Activated naive CD8-positive, alpha-beta T cell treated with anti-CD3 and anti-CD28 coated beads, Interleukin-2, amount 50 U/mL, for 24 hours (primary cell): ENCODE measurements at regions not wholly inside any gene's neighbourhood (a gene's known extent, or its start where the extent isn't known, plus 50 kb on each side); places are given as distances from the start of the nearest gene placed in this dataset.
"Not testable (repeated sequence)": the region's sequence is repeated elsewhere in the genome, so short reads cannot be mapped to it uniquely, and the experiment has no call there.

Source experiments
- ATAC-seq: fragments of 150-1000 bp; cut with Tn5 transposase; one replicate; pipeline ENCODE4 v1.10.0; 2021
- DNase-seq: peaks from one replicate; pipeline ENCODE4 v3.0.0; 2021
- H3K27ac Mint-ChIP-seq: one replicate; pipeline ENCODE4 v1.8.0; 2021; ENCODE audit warnings: mild to moderate bottlenecking, mixed read lengths
- H3K27me3 Mint-ChIP-seq: one replicate; pipeline ENCODE4 v1.8.0; 2021; ENCODE audit warnings: mixed read lengths
- H3K36me3 Mint-ChIP-seq: one replicate; pipeline ENCODE4 v1.8.0; 2021; ENCODE audit warnings: low read depth, mixed read lengths
- H3K4me1 Mint-ChIP-seq: one replicate; pipeline ENCODE4 v1.8.0; 2021; ENCODE audit warnings: mixed read lengths
- H3K4me3 Mint-ChIP-seq: one replicate; pipeline ENCODE4 v1.8.0; 2021; ENCODE audit warnings: mild to moderate bottlenecking, moderate library complexity, mixed read lengths
- H3K9me3 Mint-ChIP-seq: one replicate; pipeline ENCODE4 v1.8.0; 2021; ENCODE audit warnings: mixed read lengths

DNA sequence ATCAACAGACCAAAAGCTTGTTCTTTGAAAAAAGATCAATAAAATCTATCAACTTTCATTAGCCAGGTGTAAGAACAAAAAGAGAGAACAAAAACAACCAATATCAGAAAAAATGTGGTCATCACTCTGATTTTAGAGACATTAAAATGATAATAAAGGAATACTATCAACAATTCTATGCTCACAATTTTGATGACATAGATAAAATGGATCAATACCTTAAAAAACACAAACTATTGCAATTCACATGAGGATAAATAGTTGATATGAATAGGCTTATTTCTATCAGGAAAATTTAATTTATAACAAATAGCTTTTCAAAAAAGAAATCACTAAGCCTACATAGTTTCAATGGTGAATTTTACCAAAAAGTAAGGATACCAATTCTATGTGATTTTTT is 809.4 kb upstream of the EYS start:
- ATAC-seq = no peak
- H3K27ac Mint-ChIP-seq = no peak overlapping the region
- H3K4me3 Mint-ChIP-seq = no peak overlapping the region
- no peak for DNase-seq
- no peaks in the 10 kb centered on the region for H3K27me3 Mint-ChIP-seq
- H3K36me3 Mint-ChIP-seq = no peaks in the 10 kb centered on the region
- H3K9me3 Mint-ChIP-seq = peaks cover 5% of the 10 kb centered on the region
- no peaks in the 10 kb centered on the region for H3K4me1 Mint-ChIP-seq

DNA sequence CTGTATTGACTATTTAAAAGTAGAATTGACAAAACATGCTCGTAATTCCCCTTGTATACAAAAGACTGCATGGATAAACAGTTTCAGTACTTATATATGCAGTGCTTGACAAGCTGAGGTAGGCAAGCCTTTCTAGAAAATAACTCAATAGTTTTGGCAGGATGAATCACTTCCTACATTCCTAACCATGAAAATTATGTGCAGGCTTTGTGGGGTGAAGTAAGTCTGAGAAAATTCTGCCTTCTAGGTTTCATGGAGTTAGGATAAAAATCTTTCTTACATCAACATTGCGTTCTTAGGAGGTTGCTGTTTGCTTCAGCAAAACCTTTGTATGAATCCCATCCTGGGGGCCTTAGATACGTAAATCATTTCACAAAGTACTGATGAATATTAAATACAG is 801.4 kb upstream of the EYS start:
- Mint-ChIP-seq H3K36me3 (no peaks in the 10 kb centered on the region), H3K9me3 (peaks cover 12% of the 10 kb centered on the region), H3K4me3 (no peak overlapping the region), H3K27me3 (no peaks in the 10 kb centered on the region), H3K4me1 (no peaks in the 10 kb centered on the region), H3K27ac (no peak overlapping the region)
- no peak for DNase-seq
- ATAC-seq = no peak

GRCh38 chr6:66499851-66500250 is 792.8 kb upstream of the EYS start:
- Mint-ChIP-seq H3K9me3 (peaks cover 17% of the 10 kb centered on the region), H3K4me1 (no peaks in the 10 kb centered on the region), H3K36me3 (no peaks in the 10 kb centered on the region), H3K4me3 (no peak overlapping the region), H3K27me3 (no peaks in the 10 kb centered on the region), H3K27ac (no peak overlapping the region)
- DNase-seq (no peak), ATAC-seq (no peak)

DNA sequence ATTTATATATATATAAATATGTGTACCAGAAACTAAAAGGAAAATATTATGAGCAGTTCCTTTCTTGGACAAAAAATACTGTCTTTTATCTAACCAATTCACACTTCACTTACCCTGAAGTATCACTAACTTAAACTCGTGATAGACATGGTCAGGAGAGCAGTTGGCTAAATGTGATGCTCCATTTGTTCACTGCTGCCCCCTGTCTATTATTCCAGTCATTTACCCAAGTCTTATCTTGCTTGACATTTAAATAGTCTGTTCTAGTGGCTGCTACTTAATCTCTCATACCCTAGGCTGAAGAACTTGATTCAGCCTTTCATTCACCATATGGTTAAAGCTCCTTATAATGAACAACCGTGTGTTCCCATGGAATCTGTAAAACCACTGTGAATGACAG is 789.6 kb upstream of the EYS start:
- Mint-ChIP-seq H3K9me3 (peaks cover 18% of the 10 kb centered on the region), H3K27me3 (no peaks in the 10 kb centered on the region), H3K4me3 (no peak overlapping the region), H3K4me1 (no peaks in the 10 kb centered on the region), H3K36me3 (no peaks in the 10 kb centered on the region), H3K27ac (no peak overlapping the region)
- DNase-seq (no peak), ATAC-seq (no peak)

DNA sequence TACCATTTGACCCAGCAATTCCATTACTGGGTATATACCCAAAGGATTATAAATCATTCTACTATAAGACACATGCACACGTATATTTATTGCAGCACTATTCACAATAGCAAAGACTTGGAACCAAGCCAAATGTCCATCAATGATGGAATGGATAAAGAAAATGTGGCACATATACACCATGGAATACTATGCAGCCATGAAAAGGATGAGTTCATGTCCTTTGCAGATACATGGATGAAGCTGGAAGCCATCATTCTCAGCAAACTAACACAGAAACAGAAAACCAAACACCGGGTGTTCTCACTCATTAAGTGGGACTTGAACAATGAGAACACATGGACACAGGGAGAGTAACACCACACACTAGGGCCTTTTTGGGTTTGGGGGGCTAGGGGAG is 787.6 kb upstream of the EYS start:
- H3K9me3 Mint-ChIP-seq = peaks cover 15% of the 10 kb centered on the region
- not testable (repeated sequence) for H3K27ac Mint-ChIP-seq, H3K36me3 Mint-ChIP-seq, H3K4me1 Mint-ChIP-seq, H3K4me3 Mint-ChIP-seq, ATAC-seq, H3K27me3 Mint-ChIP-seq, DNase-seq

DNA sequence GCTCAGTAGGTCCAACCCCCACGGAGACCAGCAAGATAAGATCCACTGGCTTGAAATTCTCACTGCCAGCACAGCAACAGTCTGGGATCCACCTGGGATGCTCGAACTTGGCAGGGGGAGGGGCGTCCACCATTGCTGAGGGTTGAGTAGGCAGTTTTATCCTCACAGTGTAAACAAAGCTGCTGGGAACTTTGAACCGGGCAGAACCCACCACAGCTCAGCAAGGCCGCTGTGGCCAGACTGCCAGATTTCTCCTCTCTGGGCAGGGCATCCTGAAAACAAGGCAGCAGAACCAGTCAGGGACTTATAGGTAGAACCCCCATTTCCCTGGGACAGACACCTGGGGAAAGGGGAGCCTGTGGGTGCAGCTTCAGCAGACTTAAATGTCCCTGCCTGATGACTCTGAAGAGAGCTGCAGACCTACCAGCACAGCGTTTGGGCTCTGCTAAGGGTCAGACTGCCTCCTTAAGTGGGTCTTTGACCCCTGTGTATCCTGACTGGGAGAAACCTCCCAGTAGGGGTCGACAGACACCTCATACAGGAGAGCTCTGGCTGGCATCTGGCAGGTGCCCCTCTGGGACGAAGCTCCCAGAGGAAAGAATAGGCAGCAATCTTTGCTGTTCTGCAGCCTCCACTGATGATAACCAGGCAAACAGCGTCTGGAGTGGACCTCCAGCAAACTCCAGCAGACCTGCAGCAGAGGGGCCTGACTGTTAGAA is 782.4 kb upstream of the EYS start:
- DNase-seq = no peak
- Mint-ChIP-seq H3K27me3 (no peaks in the 10 kb centered on the region), H3K36me3 (no peaks in the 10 kb centered on the region), H3K4me3 (no peak overlapping the region), H3K27ac (no peak overlapping the region), H3K4me1 (no peaks in the 10 kb centered on the region), H3K9me3 (peaks cover 5% of the 10 kb centered on the region)
- no peak for ATAC-seq

- Mint-ChIP-seq H3K27ac (no peak overlapping the region), H3K4me3 (no peak overlapping the region), H3K36me3 (no peaks in the 10 kb centered on the region), H3K4me1 (no peaks in the 10 kb centered on the region), H3K27me3 (no peaks in the 10 kb centered on the region), H3K9me3 (no peaks in the 10 kb centered on the region)
- DNase-seq (no peak), ATAC-seq (no peak)
Observed at GRCh38 chr6:66481216-66481615, 774.2 kb upstream of the EYS start.

DNA sequence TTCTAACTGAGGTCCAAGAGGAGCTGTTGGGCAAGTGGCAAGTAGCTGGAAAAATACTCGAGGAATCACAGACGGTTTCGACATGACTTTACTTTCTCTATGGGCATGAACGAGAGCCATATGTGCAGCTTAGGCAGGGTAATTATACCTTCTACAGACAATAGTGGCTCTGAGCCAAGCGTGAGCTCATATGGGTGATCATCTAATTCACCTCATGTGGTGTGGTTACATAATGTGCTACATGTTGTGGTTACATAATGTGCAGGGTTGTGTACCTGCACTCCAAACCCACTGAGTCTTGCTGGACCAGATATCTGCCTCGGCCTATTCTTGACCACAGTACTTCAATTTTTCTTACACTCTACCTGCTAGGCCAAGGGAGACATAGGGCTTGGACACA is 771.7 kb upstream of the EYS start:
- no peak overlapping the region for H3K4me3 Mint-ChIP-seq
- ATAC-seq = no peak
- H3K27me3 Mint-ChIP-seq = no peaks in the 10 kb centered on the region
- no peak for DNase-seq
- no peak overlapping the region for H3K27ac Mint-ChIP-seq
- no peaks in the 10 kb centered on the region for H3K36me3 Mint-ChIP-seq
- no peaks in the 10 kb centered on the region for H3K4me1 Mint-ChIP-seq
- H3K9me3 Mint-ChIP-seq = peaks cover 4% of the 10 kb centered on the region

DNA sequence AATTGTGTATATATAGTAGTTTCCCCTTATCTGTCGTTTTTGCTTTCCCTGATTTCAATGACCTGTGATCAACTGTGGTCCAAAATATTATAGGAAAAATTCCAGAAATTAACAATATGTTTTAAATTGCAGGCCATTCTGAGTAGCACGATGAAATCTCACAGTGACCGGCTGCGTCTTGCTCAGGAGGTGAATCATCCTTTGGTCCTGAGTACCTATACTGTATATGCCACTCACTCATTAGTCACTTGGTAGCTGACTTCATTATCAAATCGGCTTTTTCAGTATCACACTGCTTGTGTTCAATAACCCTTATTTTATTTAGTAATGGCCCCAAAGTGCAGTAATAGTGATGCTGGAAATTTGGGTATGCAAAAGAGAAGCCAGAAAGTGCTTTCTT is 728.3 kb upstream of the EYS start:
- no peak for ATAC-seq
- Mint-ChIP-seq H3K27me3 (no peaks in the 10 kb centered on the region), H3K36me3 (no peaks in the 10 kb centered on the region), H3K27ac (no peak overlapping the region), H3K9me3 (peaks cover 6% of the 10 kb centered on the region), H3K4me3 (no peak overlapping the region), H3K4me1 (no peaks in the 10 kb centered on the region)
- DNase-seq = no peak

GRCh38 chr6:66429210-66429609 is 722.2 kb upstream of the EYS start:
- no peaks in the 10 kb centered on the region for H3K4me1 Mint-ChIP-seq
- H3K4me3 Mint-ChIP-seq = no peak overlapping the region
- H3K36me3 Mint-ChIP-seq = no peaks in the 10 kb centered on the region
- H3K27me3 Mint-ChIP-seq = no peaks in the 10 kb centered on the region
- no peak overlapping the region for H3K27ac Mint-ChIP-seq
- DNase-seq (no peak), ATAC-seq (no peak)
- H3K9me3 Mint-ChIP-seq = no peaks in the 10 kb centered on the region

DNA sequence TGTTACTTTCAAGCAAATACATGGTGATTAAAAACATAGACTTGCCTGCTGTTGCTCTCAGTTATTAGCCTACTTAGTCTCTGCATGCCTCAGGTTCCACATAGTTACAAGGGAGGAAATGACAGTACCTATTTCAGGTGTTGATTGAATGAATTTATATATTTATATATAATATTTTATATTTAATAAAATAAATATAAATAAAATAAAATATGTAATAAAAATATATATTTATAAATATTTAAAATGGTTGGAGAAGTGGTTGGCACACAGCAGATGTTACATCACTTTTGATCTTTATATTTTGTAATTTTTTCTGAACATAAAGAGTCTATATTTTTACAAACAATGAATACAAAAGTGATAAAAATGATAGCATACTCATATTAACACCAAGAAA is 716.0 kb upstream of the EYS start:
- H3K36me3 Mint-ChIP-seq = no peaks in the 10 kb centered on the region
- ATAC-seq (no peak), DNase-seq (no peak)
- no peak overlapping the region for H3K27ac Mint-ChIP-seq
- H3K9me3 Mint-ChIP-seq = no peaks in the 10 kb centered on the region
- no peaks in the 10 kb centered on the region for H3K4me1 Mint-ChIP-seq
- no peaks in the 10 kb centered on the region for H3K27me3 Mint-ChIP-seq
- H3K4me3 Mint-ChIP-seq = no peak overlapping the region

GRCh38 chr6:66421570-66421969 is 714.5 kb upstream of the EYS start:
- H3K9me3 Mint-ChIP-seq = no peaks in the 10 kb centered on the region

DNA sequence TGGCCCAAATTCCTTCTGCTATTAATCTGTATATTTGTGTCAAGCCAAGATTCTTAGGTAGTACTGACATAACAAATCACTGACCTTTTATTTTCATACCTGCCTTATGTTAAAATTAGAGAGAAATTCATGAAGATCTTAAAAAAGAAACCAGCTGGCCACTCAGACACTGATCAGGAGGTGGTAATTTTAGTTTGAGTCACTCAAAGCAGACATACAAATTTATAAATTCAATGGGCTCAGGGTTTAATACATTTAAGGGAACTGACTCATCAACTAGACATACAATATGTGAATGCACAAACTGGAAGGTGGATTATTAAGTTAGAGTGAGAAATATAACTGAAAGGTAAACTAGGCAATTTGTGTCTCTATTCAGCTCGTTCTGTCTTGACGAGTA is 711.9 kb upstream of the EYS start:
- Mint-ChIP-seq H3K9me3 (no peaks in the 10 kb centered on the region), H3K4me3 (no peak overlapping the region), H3K27ac (no peak overlapping the region), H3K4me1 (no peaks in the 10 kb centered on the region), H3K27me3 (no peaks in the 10 kb centered on the region), H3K36me3 (no peaks in the 10 kb centered on the region)
- no peak for DNase-seq
- ATAC-seq = no peak

More at GRCh38 chr6:66421570-66421969, 714.5 kb upstream of the EYS start:
- Mint-ChIP-seq H3K4me3 (no peak overlapping the region), H3K4me1 (no peaks in the 10 kb centered on the region), H3K27ac (no peak overlapping the region), H3K27me3 (no peaks in the 10 kb centered on the region), H3K36me3 (no peaks in the 10 kb centered on the region)
- ATAC-seq = no peak
- no peak for DNase-seq

GRCh38 chr6:66403966-66404365 is 696.9 kb upstream of the EYS start:
- DNase-seq (no peak), ATAC-seq (no peak)
- H3K36me3 Mint-ChIP-seq = no peaks in the 10 kb centered on the region
- no peak overlapping the region for H3K27ac Mint-ChIP-seq
- no peak overlapping the region for H3K4me3 Mint-ChIP-seq
- no peaks in the 10 kb centered on the region for H3K27me3 Mint-ChIP-seq
- H3K9me3 Mint-ChIP-seq = no peaks in the 10 kb centered on the region
- no peaks in the 10 kb centered on the region for H3K4me1 Mint-ChIP-seq

- no peak for ATAC-seq
- Mint-ChIP-seq H3K9me3 (no peaks in the 10 kb centered on the region), H3K4me1 (no peaks in the 10 kb centered on the region), H3K36me3 (no peaks in the 10 kb centered on the region), H3K27me3 (no peaks in the 10 kb centered on the region), H3K27ac (no peak overlapping the region), H3K4me3 (no peak overlapping the region)
- DNase-seq = no peak
Observed at GRCh38 chr6:66402873-66403272, 695.8 kb upstream of the EYS start.

DNA sequence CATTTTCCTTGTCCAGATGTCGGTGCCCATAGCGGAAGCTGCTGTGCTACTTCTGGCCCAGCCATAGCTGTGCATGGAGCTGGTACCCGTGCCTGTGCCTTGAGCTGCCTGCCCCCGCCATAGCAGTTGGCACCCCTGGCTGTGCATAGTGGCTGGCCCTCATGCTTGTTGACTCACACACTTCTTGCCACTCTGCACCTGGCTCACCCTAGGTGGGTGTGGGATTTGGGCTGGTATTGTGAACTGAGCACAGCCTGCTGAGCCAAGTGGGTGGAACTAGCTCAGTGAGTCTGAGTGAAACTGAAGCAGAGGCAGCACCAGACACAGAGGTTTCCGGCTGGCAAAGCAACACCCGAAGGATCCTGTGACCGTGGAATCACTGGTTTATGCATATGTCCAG is 689.5 kb upstream of the EYS start:
- ATAC-seq (no peak), DNase-seq (no peak)
- H3K36me3 Mint-ChIP-seq = no peaks in the 10 kb centered on the region
- H3K27me3 Mint-ChIP-seq = no peaks in the 10 kb centered on the region
- H3K27ac Mint-ChIP-seq = no peak overlapping the region
- H3K4me1 Mint-ChIP-seq = no peaks in the 10 kb centered on the region
- no peak overlapping the region for H3K4me3 Mint-ChIP-seq
- peaks cover 7% of the 10 kb centered on the region for H3K9me3 Mint-ChIP-seq
